ENCODE measurements at regions not wholly inside any gene's neighbourhood (a gene's known extent, or its start where the extent isn't known, plus 50 kb on each side); places are given as distances from the start of the nearest gene placed in this dataset.
A peak's percentile ranks its signal among the peaks of the same experiment; 100 is the strongest.

GRCh38 chr6:144722154-144722737 lies 437.1 kb downstream of the UTRN start:
- Histone ChIP-seq H3K14ac (ENCODE audit: insufficient read length) (no peak overlapping the region), H2BK12ac (ENCODE audit: low read depth, low read length) (no peak overlapping the region), H2BK15ac (ENCODE audit: low read length) (no peak overlapping the region), H3K4me3 (ENCODE audit: extremely low read depth in 1 of 4, insufficient read depth in 2 of 4, low read depth in 3 of 4, low read length in 4 of 4) (no peak overlapping the region), H3K4ac (replicated peaks; ENCODE audit: insufficient read length, low read depth, low read length) (no peak overlapping the region), H3K9me3 (ENCODE audit: insufficient read depth in 2 of 2, low read depth in 1 of 2, low read length in 1 of 2) (no peaks in the 10 kb centered on the region), H2BK120ac (replicated peaks; ENCODE audit: low read depth, low read length) (no peak overlapping the region), H3K36me3 (ENCODE audit: control insufficient read depth in 2 of 4, insufficient read depth in 4 of 4, low read length in 3 of 4) (peaks cover 0 to 2% (median 0%) of the 10 kb centered on the region in 4 experiments; a peak in 2 of 8 replicates), H3K23me2 (ENCODE audit: low read depth, low read length) (no peaks in the 10 kb centered on the region), H3K27me3 (replicated peaks in 1 of 4; ENCODE audit: control insufficient read depth in 3 of 4, extremely low read depth in 1 of 4, insufficient read depth in 3 of 4, low read length in 3 of 4) (no peaks in the 10 kb centered on the region), H3K79me1 (ENCODE audit: low read depth, low read length) (no peaks in the 10 kb centered on the region; the same call in none of the 2 replicates), H3K18ac (ENCODE audit: extremely low read depth, low read length) (no peak overlapping the region), H2BK5ac (ENCODE audit: low read depth, low read length) (peak overlapping the region; percentile 38; the same call in 1 of the 2 replicates), H3K4me1 (replicated peaks in 1 of 4; ENCODE audit: control insufficient read depth in 3 of 4, insufficient read depth in 4 of 4, low read length in 3 of 4) (peaks cover 2 to 8% (median 2%) of the 10 kb centered on the region in 4 experiments; a peak in 5 of 7 replicates), H2BK20ac (ENCODE audit: low read length) (no peak overlapping the region; the same call in 1 of the 2 replicates), H3K23ac (ENCODE audit: insufficient read length) (no peak overlapping the region), H4K5ac (ENCODE audit: insufficient read length, low read depth, low read length) (no peak overlapping the region), H3K79me2 (ENCODE audit: control insufficient read depth in 1 of 2, insufficient read depth in 2 of 2, low read length in 2 of 2) (no peaks in the 10 kb centered on the region), H3K56ac (replicated peaks; ENCODE audit: insufficient read length, low read depth, low read length) (no peak overlapping the region), H4K20me1 (replicated peaks in 1 of 2; ENCODE audit: control insufficient read depth in 1 of 2, insufficient read depth in 2 of 2, low read length in 2 of 2) (no peaks in the 10 kb centered on the region), H4K91ac (replicated peaks; ENCODE audit: insufficient read length, low read length) (no peak overlapping the region), H4K8ac (ENCODE audit: extremely low read depth, insufficient read depth, low read length) (no peak overlapping the region), H3K27ac (ENCODE audit: low read depth, low read length) (no peak overlapping the region), H3K9ac (replicated peaks in 1 of 4; ENCODE audit: extremely low read depth in 1 of 4, low read depth in 3 of 4, low read length in 3 of 4) (no peak overlapping the region), H2AFZ (ENCODE audit: low read length) (no peak overlapping the region), H2AK5ac (ENCODE audit: low read depth, low read length) (no peak overlapping the region), H3K4me2 (ENCODE audit: insufficient read depth in 1 of 2, low read depth in 2 of 2, low read length in 2 of 2) (no peak overlapping the region)
- CTCF ChIA-PET (ENCODE audit: partially characterized antibody) = no interaction called here
- FAIRE-seq = no peak
- WGBS, 2 experiments (ENCODE audit: extremely low coverage in 1 of 2, insufficient coverage in 1 of 2, insufficient read length in 1 of 2, insufficient replicate concordance in 2 of 2, low coverage in 1 of 2, low lambda C conversion rate in 2 of 2, missing lambda C conversion rate in 1 of 2) = 99 to 100% methylated on average over 1 to 3 of the region's 3 CpGs
- POLR2A ChIA-PET (ENCODE audit: partially characterized antibody) = no interaction called here
- no peak for DNase-seq (ENCODE audit: low read depth in 1 of 2, low spot score in 2 of 2)
- TF ChIP-seq GTF2F1 (IDR thresholded peaks at IDR 0.05; ENCODE audit: borderline replicate concordance, low read depth, low read length) = no peak
- no peak for TF ChIP-seq SIRT6 (IDR thresholded peaks at IDR 0.05; ENCODE audit: low read length)
- TF ChIP-seq RXRA (IDR thresholded peaks at IDR 0.05; ENCODE audit: insufficient read depth, low read depth, low read length) = no peak
- TF ChIP-seq EGR1 (IDR thresholded peaks at IDR 0.05; ENCODE audit: borderline replicate concordance, low read depth, low read length) = no peak
- no peak for TF ChIP-seq POLR2A (IDR thresholded peaks at IDR 0.05; ENCODE audit: control extremely low read depth in 1 of 2, low read depth in 2 of 2, low read length in 2 of 2)
- no peak for TF ChIP-seq TCF12 (IDR thresholded peaks at IDR 0.05; ENCODE audit: low read depth, low read length)
- no peak for TF ChIP-seq POU5F1 (IDR thresholded peaks at IDR 0.05; ENCODE audit: low read depth, low read length)
- TF ChIP-seq NANOG (IDR thresholded peaks at IDR 0.05; ENCODE audit: insufficient read depth, low read depth, low read length, poor library complexity, severe bottlenecking) = no peak
- TF ChIP-seq CBX8 (IDR thresholded peaks at IDR 0.05; ENCODE audit: borderline replicate concordance, low read depth, low read length) = no peak
- TF ChIP-seq ASH2L (IDR thresholded peaks at IDR 0.05; ENCODE audit: low read length) = no peak
- no peak for TF ChIP-seq RNF2 (IDR thresholded peaks at IDR 0.05; ENCODE audit: borderline replicate concordance, low read depth, low read length, missing control alignments, poor library complexity, severe bottlenecking)

Measured in H1 (cell line).